ENCODE measurements at regions not wholly inside any gene's neighbourhood (a gene's known extent, or its start where the extent isn't known, plus 50 kb on each side); places are given as distances from the start of the nearest gene placed in this dataset.

GRCh38 chr7:90081621-90082020 is 72.6 kb upstream of the STEAP1 start:
- DNase-seq (ENCODE audit: low read depth) = no peak
- TF ChIP-seq CTCF (IDR thresholded peaks at IDR 0.05; ENCODE audit: insufficient read depth, low read length, poor library complexity, severe bottlenecking) = no peak
- no peaks in the 10 kb centered on the region for H3K27me3 ChIP-seq (ENCODE audit: control insufficient read depth, insufficient read depth, low read length)
- H3K4me3 ChIP-seq (ENCODE audit: low read depth, low read length) = no peak overlapping the region
- no peaks in the 10 kb centered on the region for H3K36me3 ChIP-seq (ENCODE audit: control insufficient read depth, insufficient read depth, low read length)

DNA sequence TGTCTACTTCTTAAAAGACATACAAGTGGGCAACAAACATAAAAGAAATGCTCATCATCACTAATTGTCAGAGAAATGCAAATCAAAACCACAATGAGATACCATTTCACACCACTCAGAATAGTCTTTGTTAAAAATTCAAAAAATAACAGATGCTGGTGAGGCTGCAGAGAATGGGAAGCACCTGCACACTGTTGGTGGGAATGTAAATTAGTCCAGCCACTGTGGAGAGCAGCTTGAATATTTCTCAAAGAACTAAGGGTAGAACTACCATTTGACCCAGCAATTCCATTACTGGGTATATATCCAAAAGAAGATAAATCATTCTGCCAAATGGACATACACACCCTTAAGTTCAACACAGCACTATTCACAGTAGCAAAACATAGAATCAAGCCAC is 61.8 kb upstream of the STEAP1 start:
- H3K36me3 ChIP-seq (ENCODE audit: control insufficient read depth, insufficient read depth, low read length) = no peaks in the 10 kb centered on the region
- DNase-seq (ENCODE audit: low read depth) = no peak
- H3K27me3 ChIP-seq (ENCODE audit: control insufficient read depth, insufficient read depth, low read length) = no peaks in the 10 kb centered on the region
- TF ChIP-seq CTCF (IDR thresholded peaks at IDR 0.05; ENCODE audit: insufficient read depth, low read length, poor library complexity, severe bottlenecking) = no peak
- H3K4me3 ChIP-seq (ENCODE audit: low read depth, low read length) = no peak overlapping the region

GRCh38 chr7:90094030-90094429 is 60.2 kb upstream of the STEAP1 start:
- H3K4me3 ChIP-seq (ENCODE audit: low read depth, low read length) = no peak overlapping the region

More at GRCh38 chr7:90094030-90094429, 60.2 kb upstream of the STEAP1 start:
- TF ChIP-seq CTCF (IDR thresholded peaks at IDR 0.05; ENCODE audit: insufficient read depth, low read length, poor library complexity, severe bottlenecking) = no peak
- H3K27me3 ChIP-seq (ENCODE audit: control insufficient read depth, insufficient read depth, low read length) = no peaks in the 10 kb centered on the region
- no peaks in the 10 kb centered on the region for H3K36me3 ChIP-seq (ENCODE audit: control insufficient read depth, insufficient read depth, low read length)
- no peak for DNase-seq (ENCODE audit: low read depth)

All from kidney epithelial cell (primary cell).